Tibial nerve (tissue), 4 donors: ENCODE measurements at regions not wholly inside any gene's neighbourhood (a gene's known extent, or its start where the extent isn't known, plus 50 kb on each side); places are given as distances from the start of the nearest gene placed in this dataset.

Source experiments
- CTCF ChIP-seq, 5 experiments: fragments of 200-600 bp in 3 of 5; fragments of 450-650 bp in 2 of 5; sonication (generic) in 3 of 5; IDR thresholded peaks; one replicate each; pipeline ENCODE4 v1.5.1; 2016 to 2019; ENCODE audit warnings: antibody characterized with exemption in 5 of 5, mild to moderate bottlenecking in 3 of 5, moderate library complexity in 2 of 5
- EP300 ChIP-seq, 2 donors: sonication (generic); formaldehyde crosslinking; IDR thresholded peaks; one replicate each; pipeline ENCODE4 v1.6.1; 2017; ENCODE audit warnings: antibody characterized with exemption in 2 of 2, mild to moderate bottlenecking in 1 of 2
- POLR2A ChIP-seq, 2 donors: fragments of 450-650 bp; IDR thresholded peaks; one replicate each; pipeline ENCODE4 v1.6.1; 2017; ENCODE audit warnings: antibody characterized with exemption in 2 of 2, mild to moderate bottlenecking in 2 of 2, moderate library complexity in 2 of 2

- TF ChIP-seq CTCF (IDR thresholded peaks at IDR 0.05): no peak
- TF ChIP-seq POLR2A (IDR thresholded peaks at IDR 0.05): no peak
- no peak for TF ChIP-seq EP300 (IDR thresholded peaks at IDR 0.05)
Observed at GRCh38 chr5:159780246-159780645, 136.0 kb upstream of the ADRA1B start.
